ENCODE measurements at regions not wholly inside any gene's neighbourhood (a gene's known extent, or its start where the extent isn't known, plus 50 kb on each side); places are given as distances from the start of the nearest gene placed in this dataset.

GRCh38 chr20:12592756-12593155 lies 416.0 kb upstream of the SPTLC3 start:
- DNase-seq = no peak
- Histone ChIP-seq H3K4me3 (no peak overlapping the region), H3K9me3 (replicated peaks) (no peaks in the 10 kb centered on the region), H3K4me1 (no peaks in the 10 kb centered on the region), H3K36me3 (no peaks in the 10 kb centered on the region), H3K27me3 (no peaks in the 10 kb centered on the region), H3K27ac (no peak overlapping the region)

- Histone ChIP-seq H3K27ac (no peak overlapping the region), H3K27me3 (no peaks in the 10 kb centered on the region), H3K36me3 (no peaks in the 10 kb centered on the region), H3K9me3 (replicated peaks) (no peaks in the 10 kb centered on the region), H3K4me3 (no peak overlapping the region), H3K4me1 (no peaks in the 10 kb centered on the region)
- DNase-seq = no peak
These were observed 415.4 kb upstream of the SPTLC3 start for GRCh38 chr20:12593342-12593873.

GRCh38 chr20:12594410-12595088 lies 414.2 kb upstream of the SPTLC3 start:
- Histone ChIP-seq H3K27ac (no peak overlapping the region), H3K36me3 (no peaks in the 10 kb centered on the region), H3K27me3 (no peaks in the 10 kb centered on the region), H3K4me3 (no peak overlapping the region), H3K9me3 (replicated peaks) (no peaks in the 10 kb centered on the region), H3K4me1 (no peaks in the 10 kb centered on the region)
- DNase-seq = peak in 1 of 2 experiments; percentile 43

DNA sequence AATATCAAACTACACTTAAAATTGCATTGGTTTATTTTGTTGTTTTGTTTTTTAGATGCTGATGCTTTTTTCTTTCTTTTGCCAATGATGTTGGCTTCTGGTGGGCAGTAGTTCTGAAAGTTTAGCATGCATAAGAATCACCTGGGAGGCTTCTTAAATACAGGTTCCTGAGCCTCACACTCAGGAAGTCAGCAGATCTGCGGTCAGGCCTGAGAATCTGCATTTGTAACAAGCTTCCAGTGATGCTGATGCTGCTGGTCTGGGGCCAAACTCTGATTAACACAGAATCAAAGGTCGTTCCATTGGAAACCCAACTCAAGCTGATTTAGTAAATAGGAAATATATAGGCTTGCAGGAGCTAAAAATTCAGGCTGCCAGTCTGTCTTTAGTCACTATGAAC lies 412.9 kb upstream of the SPTLC3 start:
- H3K4me3 ChIP-seq = no peak overlapping the region
- H3K27ac ChIP-seq = no peak overlapping the region
- H3K9me3 ChIP-seq (replicated peaks) = no peaks in the 10 kb centered on the region
- H3K36me3 ChIP-seq = no peaks in the 10 kb centered on the region
- no peak for DNase-seq
- no peaks in the 10 kb centered on the region for H3K27me3 ChIP-seq
- H3K4me1 ChIP-seq = no peaks in the 10 kb centered on the region

- Histone ChIP-seq H3K4me1 (no peaks in the 10 kb centered on the region), H3K36me3 (no peaks in the 10 kb centered on the region), H3K27me3 (no peaks in the 10 kb centered on the region), H3K9me3 (replicated peaks) (no peaks in the 10 kb centered on the region), H3K27ac (no peak overlapping the region), H3K4me3 (no peak overlapping the region)
- no peak for DNase-seq
These were observed 411.9 kb upstream of the SPTLC3 start for GRCh38 chr20:12596863-12597262.

DNA sequence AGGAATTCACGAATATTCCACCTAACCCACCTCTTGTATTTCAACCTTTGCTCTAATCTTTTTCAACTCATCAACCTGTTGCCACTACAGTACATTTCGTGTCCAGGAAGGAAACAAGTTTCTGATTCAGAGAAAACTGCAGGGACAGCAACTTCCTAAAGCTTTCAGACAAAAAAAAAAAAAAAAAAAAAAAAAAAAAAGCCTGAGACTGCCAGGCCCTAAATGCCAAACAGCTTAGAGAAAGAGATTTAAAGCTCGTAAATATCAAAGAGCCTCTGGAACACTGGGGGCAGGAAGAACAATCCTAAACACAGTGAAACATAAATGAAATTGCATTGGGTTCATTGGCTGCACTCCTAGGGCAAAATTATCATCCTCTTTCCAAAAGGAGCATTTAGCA lies 411.2 kb upstream of the SPTLC3 start:
- H3K36me3 ChIP-seq = no peaks in the 10 kb centered on the region
- no peaks in the 10 kb centered on the region for H3K27me3 ChIP-seq
- H3K27ac ChIP-seq = no peak overlapping the region
- no peaks in the 10 kb centered on the region for H3K4me1 ChIP-seq
- no peaks in the 10 kb centered on the region for H3K9me3 ChIP-seq (replicated peaks)
- no peak for DNase-seq
- no peak overlapping the region for H3K4me3 ChIP-seq

DNA sequence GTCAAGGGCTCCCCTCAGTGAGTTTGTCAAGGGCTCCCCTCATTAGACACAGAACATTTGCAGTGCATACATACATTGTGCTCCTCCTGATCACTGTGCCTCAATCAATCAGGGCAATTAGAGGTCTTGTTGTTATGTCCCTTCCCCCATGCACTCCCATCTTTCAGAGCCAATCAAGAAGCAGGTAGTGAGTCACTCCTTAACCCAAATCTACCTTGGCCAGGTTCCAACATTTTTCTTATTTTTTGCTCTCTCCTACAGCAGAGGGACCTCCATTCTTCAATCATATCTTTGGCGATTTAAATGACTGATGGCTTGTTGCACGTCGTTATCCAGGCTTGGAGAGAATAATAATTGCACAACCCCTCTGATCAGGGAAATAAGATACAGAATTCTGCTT lies 409.9 kb upstream of the SPTLC3 start:
- no peak overlapping the region for H3K27ac ChIP-seq
- H3K4me1 ChIP-seq = no peaks in the 10 kb centered on the region
- no peaks in the 10 kb centered on the region for H3K27me3 ChIP-seq
- DNase-seq = no peak
- no peaks in the 10 kb centered on the region for H3K36me3 ChIP-seq
- no peak overlapping the region for H3K4me3 ChIP-seq
- no peaks in the 10 kb centered on the region for H3K9me3 ChIP-seq (replicated peaks)

GRCh38 chr20:12599494-12599893 lies 409.3 kb upstream of the SPTLC3 start:
- no peak for DNase-seq
- Histone ChIP-seq H3K9me3 (replicated peaks) (no peaks in the 10 kb centered on the region), H3K27ac (no peak overlapping the region)

DNA sequence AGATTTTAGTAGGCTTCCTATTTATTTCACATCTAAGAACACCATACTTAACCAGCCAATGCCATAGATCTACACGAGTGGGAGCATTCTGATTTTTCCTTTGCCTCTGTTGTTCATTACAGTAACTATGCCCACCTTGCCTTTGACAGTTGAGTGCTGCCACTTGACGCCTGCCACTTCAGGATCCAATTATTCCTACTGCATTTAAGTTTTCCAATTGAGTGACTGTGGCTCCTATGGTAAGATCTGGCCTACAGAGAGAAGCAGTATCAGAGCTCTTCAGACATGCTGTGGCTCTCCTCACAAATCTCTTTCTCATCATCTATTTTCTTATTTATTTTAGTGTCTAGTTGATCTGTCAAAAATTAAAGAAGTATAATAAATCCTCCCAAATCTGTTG lies 403.0 kb upstream of the SPTLC3 start:
- H3K4me1 ChIP-seq = no peaks in the 10 kb centered on the region

More at GRCh38 chr20:12599494-12599893, 409.3 kb upstream of the SPTLC3 start:
- no peaks in the 10 kb centered on the region for H3K27me3 ChIP-seq
- no peaks in the 10 kb centered on the region for H3K4me1 ChIP-seq
- no peaks in the 10 kb centered on the region for H3K36me3 ChIP-seq
- no peak overlapping the region for H3K4me3 ChIP-seq

GRCh38 chr20:12610871-12611270 lies 397.9 kb upstream of the SPTLC3 start:
- H3K4me1 ChIP-seq = no peaks in the 10 kb centered on the region
- no peak overlapping the region for H3K4me3 ChIP-seq
- H3K27ac ChIP-seq = no peak overlapping the region
- no peak for DNase-seq
- no peaks in the 10 kb centered on the region for H3K36me3 ChIP-seq
- H3K27me3 ChIP-seq = no peaks in the 10 kb centered on the region
- no peaks in the 10 kb centered on the region for H3K9me3 ChIP-seq (replicated peaks)

More for the DNA sequence above, 403.0 kb upstream of the SPTLC3 start:
- H3K36me3 ChIP-seq = no peaks in the 10 kb centered on the region
- H3K9me3 ChIP-seq (replicated peaks) = no peaks in the 10 kb centered on the region
- H3K27ac ChIP-seq = no peak overlapping the region
- DNase-seq = no peak
- H3K4me3 ChIP-seq = no peak overlapping the region
- H3K27me3 ChIP-seq = no peaks in the 10 kb centered on the region

- no peaks in the 10 kb centered on the region for H3K9me3 ChIP-seq (replicated peaks)
- H3K36me3 ChIP-seq = no peaks in the 10 kb centered on the region
- H3K4me3 ChIP-seq = no peak overlapping the region
- DNase-seq = no peak
- no peaks in the 10 kb centered on the region for H3K4me1 ChIP-seq
- 0 out of 2 replicates have a peak, but pooled peaks cover 3% of the 10 kb centered on the region for H3K27me3 ChIP-seq
- H3K27ac ChIP-seq = no peak overlapping the region
These were observed 394.0 kb upstream of the SPTLC3 start for GRCh38 chr20:12614764-12615163.

DNA sequence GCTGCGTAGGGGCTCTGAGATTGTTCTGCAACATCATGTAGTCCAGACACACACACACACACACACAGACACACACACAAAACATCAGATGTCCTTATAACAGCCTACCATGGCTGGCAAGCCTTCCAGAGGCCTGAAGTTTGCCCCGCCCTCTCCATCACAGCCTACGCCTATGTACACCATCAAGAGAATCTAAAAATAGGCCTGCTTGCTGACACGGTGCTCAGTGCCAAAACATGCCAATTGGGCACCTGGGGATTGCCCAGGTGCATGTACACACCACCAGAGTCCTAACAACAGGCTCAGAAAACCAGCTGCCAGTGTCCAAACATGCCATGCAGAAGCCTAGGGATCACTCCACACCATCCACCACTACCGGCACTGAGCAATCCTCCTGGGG lies 391.7 kb upstream of the SPTLC3 start:
- Histone ChIP-seq H3K4me3 (no peak overlapping the region), H3K4me1 (no peaks in the 10 kb centered on the region), H3K36me3 (no peaks in the 10 kb centered on the region), H3K27ac (no peak overlapping the region), H3K27me3 (0 out of 2 replicates have a peak, but pooled peaks cover 3% of the 10 kb centered on the region), H3K9me3 (replicated peaks) (no peaks in the 10 kb centered on the region)
- DNase-seq = no peak

GRCh38 chr20:12623870-12624269 lies 384.9 kb upstream of the SPTLC3 start:
- Histone ChIP-seq H3K36me3 (no peaks in the 10 kb centered on the region), H3K27me3 (peaks cover 3% of the 10 kb centered on the region; the same call in 1 of the 2 replicates), H3K4me3 (no peak overlapping the region), H3K27ac (no peak overlapping the region), H3K9me3 (replicated peaks) (no peaks in the 10 kb centered on the region), H3K4me1 (no peaks in the 10 kb centered on the region)
- DNase-seq = no peak

DNA sequence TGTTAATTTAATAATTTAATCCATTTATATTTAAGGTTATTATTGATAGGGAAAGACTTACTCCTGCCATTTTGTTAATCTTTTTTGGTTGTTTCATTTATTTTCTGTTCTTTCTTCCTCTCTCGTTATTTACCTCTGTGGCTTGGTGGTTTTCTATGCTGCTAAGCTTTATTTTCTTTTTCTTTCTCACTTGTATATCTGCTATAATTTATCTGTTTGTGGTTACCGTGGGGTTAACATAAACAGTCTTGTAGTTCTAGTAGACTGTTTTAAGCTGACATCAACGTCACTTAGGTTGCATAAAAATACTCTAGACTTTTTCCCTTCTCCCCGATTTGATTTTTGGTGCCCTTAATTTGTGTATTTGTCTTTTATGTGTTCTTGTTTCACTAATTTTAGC lies 381.3 kb upstream of the SPTLC3 start:
- no peak overlapping the region for H3K27ac ChIP-seq
- H3K36me3 ChIP-seq = no peaks in the 10 kb centered on the region
- no peak overlapping the region for H3K4me3 ChIP-seq
- no peaks in the 10 kb centered on the region for H3K9me3 ChIP-seq (replicated peaks)
- H3K4me1 ChIP-seq = no peaks in the 10 kb centered on the region
- no peak for DNase-seq
- H3K27me3 ChIP-seq = no peaks in the 10 kb centered on the region; the same call in none of the 2 replicates

DNA sequence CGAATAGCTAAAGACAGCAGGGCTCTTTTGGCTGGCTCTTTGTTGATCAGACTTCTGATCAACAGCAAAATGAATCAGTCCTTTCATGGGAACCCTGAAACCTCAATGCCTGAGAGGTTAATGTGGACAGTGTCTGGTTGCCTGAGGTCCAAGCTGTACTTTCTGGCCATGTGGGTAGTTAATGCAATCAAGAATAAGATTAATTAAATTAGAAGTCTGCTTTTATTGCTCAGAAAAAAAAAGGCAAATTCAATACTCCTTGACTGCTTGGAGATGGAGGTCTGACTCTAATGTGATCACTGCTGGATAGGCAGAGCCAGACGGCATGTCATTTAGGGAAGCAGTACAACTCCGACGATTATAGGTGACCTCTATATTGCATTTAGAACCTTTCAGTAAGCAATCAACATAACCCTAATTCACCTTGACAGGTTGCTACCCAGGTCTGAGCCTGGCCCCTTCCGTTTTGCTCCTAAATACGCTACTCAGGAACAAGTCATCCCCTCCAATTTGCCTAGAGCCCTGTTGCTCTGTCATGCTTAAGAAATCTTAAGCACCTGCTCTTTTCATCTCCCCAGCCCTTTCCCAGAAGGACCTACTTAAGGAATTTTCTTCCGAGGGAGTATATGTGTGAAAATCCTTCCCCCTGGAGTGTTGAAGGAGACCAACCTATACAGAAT lies 370.0 kb upstream of the SPTLC3 start:
- Histone ChIP-seq H3K4me3 (no peak overlapping the region), H3K4me1 (no peaks in the 10 kb centered on the region), H3K9me3 (replicated peaks) (no peaks in the 10 kb centered on the region), H3K27ac (no peak overlapping the region), H3K27me3 (0 out of 2 replicates have a peak, but pooled peaks cover 2% of the 10 kb centered on the region), H3K36me3 (no peaks in the 10 kb centered on the region)
- no peak for DNase-seq

All from SJCRH30 (cell line).